Stimulated activated CD4-positive, alpha-beta T cell treated with anti-CD3 and anti-CD28 coated beads, Interleukin-4, amount 100 ng/mL, for 4 hours (primary cell): ENCODE measurements at regions not wholly inside any gene's neighbourhood (a gene's known extent, or its start where the extent isn't known, plus 50 kb on each side); places are given as distances from the start of the nearest gene placed in this dataset.
"Not testable (repeated sequence)": the region's sequence is repeated elsewhere in the genome, so short reads cannot be mapped to it uniquely, and the experiment has no call there.

Source experiments
- DNase-seq, 2 experiments: peaks; one replicate each; pipeline ENCODE4 v3.0.0-alpha.2; 2020

DNA sequence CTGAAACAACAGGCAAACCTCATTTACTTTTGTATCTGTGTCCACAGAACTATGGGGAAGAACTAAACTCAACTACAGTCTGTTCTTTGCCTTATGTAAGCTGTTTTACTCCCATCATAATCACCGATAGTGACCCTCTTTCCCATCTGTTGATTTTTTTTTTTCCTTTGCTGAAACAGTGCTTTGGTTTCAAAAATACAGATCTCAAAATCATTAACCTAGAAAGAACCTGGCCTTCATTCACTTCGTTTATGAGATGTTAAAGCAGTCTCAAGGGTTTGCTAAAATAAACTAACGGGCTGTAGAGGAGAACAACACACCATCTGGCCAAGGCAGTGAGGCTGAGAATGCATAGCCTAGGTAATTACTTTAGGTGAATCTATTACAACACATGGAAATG is 706.6 kb upstream of the ZNF608 start:
- no peak for DNase-seq

DNA sequence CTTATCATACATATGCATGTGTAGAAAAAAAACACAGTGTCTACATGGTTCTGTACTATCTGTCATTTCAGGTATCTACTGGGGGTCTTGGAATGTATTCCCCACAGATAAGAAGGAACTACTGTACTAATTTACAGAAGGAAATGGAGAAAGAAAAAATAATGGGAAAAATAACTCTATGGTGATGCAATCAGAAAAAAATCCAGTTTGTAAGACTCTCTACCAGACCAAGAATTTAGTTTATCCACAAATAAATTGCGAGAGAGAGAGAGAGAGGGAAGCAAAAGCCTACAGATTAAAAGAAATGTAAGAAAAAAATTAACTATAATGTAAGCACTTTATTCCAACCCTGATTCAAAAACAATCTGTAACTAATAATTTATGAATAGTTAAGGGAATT is 708.6 kb upstream of the ZNF608 start:
- no peak for DNase-seq

DNA sequence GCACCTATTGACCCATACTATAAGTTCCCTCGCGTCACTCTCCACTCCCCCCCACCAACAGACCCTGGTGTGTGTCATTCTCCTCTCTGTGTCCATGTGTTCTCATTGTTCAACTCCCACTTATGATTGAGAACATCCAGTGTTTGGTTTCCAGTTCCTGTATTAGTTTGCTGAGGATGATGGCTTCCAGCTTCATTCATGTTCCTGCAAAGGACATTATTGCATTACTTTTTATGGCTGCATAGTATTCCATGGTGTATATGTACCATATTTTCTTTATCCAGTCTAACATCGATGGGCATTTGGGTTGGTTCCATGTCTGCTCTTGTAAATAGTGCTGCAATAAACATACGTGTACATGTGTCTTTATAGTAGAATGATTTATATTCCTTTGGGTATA is 709.6 kb upstream of the ZNF608 start:
- DNase-seq, result not testable (repeated sequence)

DNA sequence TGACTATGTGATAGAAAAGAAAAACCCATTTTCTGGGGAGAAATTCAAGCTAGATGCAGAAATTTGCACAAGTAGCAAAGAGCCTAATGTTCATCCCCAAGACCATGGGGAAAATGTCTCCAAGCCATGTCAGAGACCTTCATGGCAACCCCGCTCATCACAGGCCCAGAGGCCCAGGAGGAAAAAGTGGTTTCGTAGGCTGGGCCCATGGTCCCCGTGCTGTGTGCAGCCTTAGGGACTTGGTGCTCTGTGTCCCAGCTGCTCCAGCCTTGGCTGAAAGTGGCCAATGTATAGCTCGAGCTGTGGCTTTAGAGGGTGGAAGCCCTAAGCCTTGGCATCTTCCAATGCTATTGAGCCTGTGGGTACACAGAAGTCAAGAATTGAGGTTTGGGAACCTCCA is 711.2 kb upstream of the ZNF608 start:
- no peak for DNase-seq

DNA sequence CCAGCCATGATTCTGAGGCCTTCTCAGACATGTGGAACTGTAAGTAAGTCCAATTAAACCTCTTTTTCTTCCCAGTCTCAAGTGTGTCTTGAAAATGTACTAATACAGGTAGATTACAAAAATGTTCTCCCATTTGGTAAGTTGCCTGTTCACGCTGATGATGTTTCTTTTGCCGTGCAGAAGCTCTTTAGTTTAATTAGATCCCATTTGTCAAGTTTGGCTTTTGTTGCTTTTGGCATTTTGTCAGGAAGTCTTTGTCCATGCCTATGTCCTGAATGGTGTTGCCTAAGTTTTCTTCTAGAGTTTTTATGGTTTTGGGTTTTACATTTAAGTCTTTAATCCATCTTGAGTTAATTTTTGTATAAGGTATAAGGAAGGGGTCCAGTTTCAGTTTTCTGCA is 712.5 kb upstream of the ZNF608 start:
- not testable (repeated sequence) for DNase-seq

DNA sequence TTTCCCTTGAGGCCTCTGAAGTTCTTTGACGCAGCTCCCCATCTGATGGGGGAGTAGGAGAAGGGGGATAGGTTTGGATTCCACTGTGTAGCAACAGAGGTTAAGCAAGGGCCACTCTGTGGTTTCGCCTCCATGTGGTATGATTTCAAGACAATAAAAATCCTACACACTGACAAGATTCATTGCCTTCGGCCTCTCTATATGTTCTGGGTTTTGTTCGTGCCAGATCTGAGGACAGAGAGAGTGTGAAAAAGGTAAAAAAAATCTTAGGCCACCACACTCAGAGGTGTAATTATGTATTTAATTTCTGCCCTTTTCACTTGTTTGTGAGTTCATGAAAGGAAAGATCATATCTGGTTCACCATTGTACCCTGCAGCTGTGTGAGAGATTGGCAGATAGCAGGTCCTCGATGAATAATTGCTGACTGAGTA is 715.2 kb upstream of the ZNF608 start:
- DNase-seq, result no peak

DNA sequence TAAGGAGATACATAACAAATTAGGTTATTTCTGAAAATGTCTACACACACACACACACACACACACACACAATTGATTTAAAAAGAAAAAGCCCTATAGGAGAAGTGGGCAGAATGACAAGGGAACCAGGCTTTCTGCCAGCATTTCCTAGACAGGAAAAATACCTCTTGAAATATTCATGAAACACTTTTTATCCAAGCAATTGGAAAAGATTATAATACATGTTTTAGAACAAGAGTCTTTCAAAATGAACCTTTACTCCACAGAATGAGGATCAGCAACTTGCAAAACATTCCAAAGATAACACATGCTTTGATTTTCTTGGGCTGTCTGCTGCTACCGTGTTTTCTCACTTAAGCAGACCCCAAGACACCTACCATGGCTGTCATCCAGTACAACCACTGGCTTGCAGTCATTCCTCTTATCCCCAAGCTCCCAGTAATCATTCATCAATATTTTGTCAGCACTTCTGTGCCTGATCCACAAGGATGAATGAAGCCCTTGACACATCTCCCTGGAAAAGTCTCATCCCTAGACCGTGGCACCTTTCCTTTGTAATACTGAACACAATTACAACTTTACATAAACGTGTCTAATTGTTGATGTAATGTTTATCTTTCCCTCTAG is 717.1 kb upstream of the ZNF608 start:
- DNase-seq, result no peak

DNA sequence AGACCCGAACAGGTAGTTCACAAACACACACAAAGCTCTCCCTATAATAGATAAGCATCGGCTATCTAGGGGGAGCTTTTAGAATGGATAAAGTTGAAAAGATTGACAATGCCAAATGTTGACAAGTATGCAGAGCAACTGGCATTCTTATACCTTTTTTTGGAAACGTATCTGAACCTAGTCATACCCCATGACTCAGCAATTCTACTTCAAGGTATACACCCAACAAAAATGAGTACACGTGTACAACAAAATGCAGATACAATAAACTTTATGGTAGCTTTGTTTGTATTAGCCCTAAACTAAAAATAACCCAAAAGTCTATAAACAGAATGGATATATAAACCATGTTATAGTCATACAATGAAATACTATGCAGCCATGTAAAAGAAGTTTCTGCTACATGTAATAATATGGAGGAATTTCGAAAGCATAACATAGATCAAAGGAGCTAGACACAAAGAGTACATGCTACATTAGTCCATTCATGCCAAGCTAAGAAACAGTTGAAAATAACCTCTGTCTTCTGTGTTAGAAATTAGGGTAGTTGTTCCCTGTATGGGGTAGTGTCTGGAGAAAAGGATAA is 718.5 kb upstream of the ZNF608 start:
- no peak for DNase-seq

DNA sequence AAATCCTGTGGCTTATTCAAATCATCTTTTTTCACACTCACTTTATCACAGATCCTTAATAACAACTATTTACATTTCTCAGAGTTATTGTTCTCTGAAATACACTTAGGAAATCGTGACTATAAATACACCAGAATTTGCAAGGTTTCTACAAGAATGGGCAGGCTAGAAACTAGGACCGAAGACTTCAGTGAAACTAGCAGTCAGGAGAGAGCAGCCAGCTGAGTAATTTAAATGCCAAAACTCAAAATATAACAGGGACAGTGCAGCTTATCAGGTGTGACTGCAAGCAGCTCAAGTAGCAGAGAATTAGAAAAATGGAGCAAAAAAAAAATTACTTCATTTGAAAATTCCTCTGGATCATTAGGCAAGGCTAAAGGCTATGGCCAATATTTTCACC is 719.3 kb upstream of the ZNF608 start:
- no peak for DNase-seq

DNA sequence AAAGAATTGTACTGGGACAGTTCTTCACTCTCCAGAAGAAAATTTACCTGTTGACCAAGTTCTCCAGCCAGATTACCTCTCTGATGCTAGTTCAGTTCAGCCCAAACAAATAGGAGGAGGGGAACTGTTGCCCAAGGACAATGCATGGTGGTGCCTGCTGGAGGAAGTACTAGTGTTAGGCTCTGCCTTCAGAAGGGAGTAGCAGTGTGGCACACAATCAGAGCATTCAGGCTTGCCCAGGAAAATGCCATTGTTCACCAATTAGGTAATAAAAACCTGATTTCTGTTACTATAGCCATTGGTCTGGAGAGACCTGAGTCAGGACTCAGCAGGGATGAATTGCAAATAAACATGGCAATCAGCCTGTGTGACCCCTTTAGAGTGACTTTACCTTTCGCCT is 720.8 kb upstream of the ZNF608 start:
- no peak for DNase-seq

DNA sequence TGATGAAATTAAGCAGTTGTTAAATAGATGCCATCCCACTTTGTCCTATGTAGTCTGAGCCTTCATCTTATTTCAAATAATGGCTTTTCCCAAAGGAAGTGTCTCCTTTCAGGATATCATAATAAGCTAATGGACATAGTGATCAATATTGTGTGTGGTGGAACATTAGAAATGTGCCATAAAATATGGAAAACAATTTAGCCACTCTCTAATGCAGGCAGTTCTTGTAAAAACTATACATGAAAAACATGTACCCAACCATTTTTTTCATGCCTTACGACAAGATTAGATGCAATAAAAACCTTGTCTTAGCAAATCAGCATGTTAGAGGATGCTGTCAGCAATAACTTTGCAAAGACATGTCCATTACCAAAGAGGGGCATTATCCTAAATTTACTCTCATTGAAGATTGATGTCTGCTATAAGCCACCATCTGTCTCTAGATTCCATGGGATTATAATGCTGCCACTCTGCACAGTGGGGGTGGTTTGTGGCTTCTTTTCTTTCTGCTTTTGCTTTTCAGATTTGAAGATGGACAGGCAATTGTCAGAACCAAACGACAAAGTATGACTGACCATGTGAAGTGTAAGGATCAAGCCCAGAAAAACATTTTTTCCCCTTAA is 724.0 kb upstream of the ZNF608 start:
- no peak for DNase-seq

DNA sequence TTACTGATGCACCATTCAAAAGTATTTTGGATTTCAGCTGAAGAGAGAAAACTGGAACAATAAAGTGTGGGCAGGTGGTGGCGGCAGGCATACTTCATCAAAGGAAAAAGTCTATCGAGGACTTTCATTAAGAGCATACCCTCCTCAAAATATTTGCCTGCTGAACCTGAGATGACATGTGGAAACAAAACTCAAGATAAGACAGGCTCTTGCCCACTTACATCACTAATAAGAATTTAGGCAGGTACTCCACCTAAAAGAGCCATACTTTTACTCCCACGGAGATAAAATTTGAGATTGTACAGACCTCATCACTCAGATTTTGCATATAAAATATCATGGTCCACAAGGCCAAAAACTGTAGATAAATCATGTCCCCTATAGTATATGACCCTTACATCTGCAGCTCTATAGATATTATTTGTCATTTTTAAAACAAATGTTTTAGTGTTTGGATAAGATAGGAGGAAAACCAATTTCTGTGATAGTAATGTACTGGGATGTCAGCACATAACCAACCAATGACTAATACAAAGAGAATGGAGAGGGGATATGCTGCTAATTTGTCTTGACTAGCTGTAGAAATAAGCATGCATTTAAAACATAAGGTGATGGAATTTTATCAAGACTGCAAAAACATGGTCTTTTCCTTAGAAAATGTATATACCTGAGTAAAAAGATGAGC is 730.6 kb upstream of the ZNF608 start:
- no peak for DNase-seq

DNA sequence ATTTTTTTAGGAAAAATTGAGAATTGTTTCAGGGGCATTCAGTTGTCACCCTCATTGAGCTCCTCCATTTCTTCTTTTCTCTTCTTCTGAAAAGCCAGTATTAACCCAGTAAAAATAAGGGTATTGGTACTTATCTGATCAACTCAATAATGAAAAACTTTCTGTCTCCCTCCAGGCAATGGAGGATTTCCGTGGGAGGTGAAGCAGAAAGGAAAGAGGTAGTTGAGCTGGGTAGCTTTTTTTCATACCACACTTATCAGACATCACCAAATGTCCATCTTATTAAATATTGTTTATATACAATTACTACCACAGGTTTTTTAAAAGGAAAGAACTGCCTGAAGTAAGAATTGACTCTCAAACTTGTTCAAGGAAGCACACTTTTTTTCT is 731.1 kb upstream of the ZNF608 start:
- no peak for DNase-seq

DNA sequence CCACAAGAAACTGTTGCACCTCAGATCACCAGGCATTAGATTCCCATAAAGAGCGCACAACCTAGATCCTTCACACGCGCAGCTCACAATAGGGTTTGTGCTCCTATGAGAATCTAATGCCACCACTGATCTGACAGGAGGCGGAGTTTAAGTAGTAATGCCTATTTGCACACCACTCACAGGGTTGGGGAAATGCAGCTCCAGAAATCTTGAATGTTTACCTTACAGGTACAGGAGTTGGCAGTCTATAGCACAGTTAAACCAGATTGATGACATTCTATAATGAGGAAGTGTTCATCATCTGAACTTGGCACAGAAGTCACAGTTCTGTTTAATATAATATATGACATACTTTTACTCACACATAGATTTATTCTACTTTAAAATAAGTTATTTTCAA is 732.2 kb upstream of the ZNF608 start:
- DNase-seq, result no peak

DNA sequence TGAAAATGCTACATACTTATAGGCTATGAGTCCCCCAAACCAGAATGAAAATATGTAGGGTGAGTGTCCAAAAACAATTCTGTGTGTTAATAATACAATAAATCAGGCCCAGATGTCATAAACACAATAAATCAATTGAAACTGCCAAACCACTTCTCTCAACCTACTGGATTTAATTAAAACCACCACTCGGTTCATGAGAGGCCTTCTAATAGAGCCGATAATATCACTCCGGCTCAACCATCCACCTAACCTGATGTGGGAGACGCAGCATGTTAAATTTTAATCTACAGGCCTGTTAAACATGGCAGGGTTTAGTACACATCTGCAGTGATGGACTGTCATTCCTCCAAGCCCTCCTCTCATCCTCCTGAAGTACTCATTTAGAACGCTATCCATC is 734.5 kb upstream of the ZNF608 start:
- DNase-seq, result no peak

DNA sequence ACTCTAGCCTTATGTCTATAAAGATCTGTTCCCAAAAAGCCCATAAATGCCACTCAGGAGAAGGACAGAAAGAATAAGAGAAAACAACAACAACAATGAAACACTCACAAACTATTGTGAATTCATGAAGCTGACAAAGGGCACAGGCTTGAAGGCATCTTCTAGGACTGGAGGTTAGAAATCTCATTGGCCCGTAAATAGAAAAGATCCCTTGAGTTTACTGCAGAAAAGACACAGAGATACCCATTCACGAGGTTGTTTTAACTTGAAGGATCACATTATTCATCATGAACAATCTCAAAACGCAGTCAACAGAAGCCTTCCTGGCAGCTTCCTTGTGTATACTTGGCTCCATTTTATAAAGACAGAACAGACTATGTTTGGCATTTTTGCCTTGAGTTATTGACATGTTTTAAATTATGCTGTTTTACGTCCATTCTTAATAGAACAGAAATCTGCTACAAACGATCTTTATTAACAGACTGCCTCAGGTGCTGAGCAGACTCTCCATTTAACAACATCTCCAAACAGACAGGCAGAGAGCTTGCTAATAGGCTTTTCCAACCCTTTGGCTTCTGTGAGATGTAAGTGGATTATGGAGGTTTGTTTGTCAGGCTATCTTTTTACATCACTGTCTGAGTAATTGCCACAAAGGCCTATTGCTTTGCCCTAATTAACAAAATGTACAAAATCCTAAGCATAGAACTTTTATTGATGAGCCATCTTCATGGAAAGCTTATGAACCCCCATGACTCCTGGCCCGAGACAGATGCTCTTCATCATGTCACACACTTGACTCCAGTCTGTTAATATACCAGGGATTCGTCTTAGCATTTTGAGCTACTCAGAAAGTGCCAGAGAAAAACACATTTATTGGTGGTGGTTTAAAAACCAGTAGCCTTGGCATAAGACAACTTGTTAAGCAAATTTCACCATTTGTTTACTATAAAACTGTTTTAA is 735.3 kb upstream of the ZNF608 start:
- no peak for DNase-seq

DNA sequence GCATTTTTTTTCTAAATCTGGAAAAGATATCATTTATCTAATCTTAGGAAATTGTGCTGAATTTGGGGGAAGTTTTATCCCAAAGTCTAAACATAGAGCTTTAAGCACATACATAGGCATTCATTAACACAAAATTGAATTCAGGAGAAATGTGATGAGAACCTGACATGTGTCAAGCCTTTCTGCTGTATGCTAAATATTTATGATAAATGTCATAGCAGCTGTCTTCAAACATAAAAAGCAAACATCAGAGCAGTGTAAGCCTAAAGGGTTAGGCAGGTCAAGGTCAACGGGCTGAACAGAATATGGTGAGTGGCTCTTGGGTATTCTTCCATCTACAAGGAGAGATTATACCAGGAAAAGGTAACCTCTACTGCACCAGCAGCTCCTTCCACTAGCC is 737.2 kb upstream of the ZNF608 start:
- DNase-seq, result no peak

DNA sequence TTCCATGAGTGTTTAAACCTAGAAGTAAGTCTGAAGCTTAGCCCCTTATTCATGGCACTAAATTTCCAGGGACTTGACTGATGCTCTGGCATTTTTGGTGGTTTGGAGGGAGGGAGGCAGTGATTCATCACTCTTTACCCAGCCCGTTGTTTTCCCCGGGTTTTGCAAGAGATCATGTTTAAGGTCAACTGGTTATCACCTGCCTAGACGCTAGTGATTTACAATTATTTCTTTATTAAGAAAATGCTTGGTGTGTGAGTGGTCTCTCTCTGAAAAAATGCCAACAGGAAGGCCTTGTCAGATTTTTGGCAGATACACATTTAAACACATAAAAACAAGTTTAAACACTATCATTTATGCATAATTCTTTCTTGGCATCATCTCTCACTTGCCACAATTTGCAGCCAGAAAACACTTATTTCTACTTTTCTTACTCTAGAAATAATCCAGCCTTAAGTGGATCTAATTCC is 737.9 kb upstream of the ZNF608 start:
- DNase-seq, result no peak

DNA sequence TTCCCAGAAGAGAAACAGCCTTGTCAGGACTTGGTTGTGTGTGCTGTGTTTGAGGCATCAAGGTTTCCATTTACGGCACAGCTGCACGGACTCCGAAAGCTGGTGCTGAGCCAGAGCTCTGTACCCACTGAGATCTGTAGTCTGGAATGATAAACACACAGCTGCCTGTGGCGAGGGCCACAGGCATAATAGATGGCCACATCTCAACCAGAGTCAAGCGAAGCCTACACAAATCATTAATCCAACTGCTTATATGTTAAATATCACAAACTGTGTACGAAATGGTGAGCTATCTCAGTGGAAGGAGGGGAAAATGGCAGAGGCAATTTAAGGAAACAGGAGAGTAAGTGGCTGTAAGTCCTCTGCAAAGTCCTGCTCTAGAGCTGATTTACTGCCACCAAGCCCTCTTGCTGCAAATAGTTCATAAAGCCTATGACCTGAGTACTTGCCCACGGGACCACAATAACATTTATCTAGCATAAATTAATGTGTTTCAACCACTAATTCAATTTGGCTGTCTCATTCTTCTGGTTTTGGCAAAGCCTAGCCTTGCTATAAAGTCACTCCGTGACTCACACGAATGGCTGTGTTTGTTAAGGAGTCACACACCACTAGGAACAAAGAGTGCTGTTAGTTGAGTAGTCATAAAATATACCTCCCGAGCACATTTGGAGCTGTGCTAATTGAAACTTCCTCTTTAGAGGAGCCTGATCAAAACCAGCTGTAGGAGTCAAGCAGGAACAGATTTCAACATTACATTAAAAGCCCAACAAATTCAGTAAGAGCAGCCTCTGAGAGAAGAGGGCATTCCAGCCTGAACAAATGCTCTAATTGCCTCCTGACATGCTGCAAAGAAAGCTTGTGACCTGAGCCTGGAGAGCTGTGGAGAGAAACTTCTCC is 738.6 kb upstream of the ZNF608 start:
- no peak for DNase-seq

DNA sequence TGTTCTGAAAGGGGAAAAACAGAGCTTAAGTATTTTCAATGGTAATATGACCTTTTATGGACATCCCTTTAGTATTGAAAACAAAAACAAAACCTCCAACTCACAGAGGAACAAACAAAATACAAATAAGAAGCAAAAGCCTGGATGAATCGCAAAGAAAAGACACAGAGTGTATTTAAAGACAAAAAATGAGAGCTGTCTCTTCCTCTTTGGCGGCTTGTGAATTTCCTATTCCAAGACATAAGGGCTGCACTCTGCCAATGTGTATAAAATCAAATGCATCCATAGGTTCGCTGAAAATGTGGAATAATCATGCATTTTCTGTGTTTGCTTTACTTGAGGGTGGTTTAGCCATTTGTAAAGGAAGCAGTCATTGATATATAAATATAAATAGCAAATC is 739.3 kb upstream of the ZNF608 start:
- no peak for DNase-seq

DNA sequence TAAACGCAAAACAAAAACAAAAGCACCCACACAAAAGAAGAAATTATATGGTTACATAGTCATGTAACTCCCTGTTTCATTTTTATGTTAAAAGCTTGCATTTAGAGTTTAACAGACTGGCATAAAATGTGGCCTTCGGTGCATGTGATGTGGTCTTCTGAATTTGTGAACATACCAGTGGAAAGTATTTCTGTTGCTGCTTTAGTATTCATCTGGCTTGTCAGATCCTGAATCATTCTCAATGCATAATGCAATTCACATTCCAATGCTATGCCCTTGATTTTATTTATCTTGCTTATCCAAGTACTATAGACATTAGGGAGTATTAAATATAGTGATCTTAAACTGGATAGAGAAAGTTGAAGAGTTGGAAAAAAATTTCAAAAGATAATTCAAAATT is 740.2 kb upstream of the ZNF608 start:
- no peak for DNase-seq

DNA sequence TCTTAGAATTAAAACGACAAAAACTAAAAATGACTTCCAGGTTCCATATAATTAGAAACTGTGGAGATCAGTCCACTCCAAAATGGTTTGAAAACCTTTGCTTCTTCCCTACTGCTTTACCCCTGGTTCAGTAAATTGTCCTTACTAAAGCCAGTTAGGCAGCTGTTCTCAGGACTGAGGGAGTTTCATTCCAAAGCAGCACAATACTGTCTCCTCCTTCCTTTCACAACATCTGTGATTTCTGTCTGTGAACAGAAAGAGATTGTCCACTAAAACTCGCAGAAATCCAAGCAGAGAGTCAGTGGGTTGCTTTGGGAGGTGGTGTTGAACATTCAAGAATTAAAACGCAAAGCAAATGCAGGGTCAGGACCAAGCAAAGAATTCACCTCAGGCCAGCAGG is 740.8 kb upstream of the ZNF608 start:
- no peak for DNase-seq
